Activated CD8-positive, alpha-beta memory T cell treated with anti-CD3 and anti-CD28 coated beads, Interleukin-2, amount 10 ng/mL, durations not matched to agents 7 days and 5 days (primary cell): ENCODE measurements at regions not wholly inside any gene's neighbourhood (a gene's known extent, or its start where the extent isn't known, plus 50 kb on each side); places are given as distances from the start of the nearest gene placed in this dataset.
"Not testable (repeated sequence)": the region's sequence is repeated elsewhere in the genome, so short reads cannot be mapped to it uniquely, and the experiment has no call there.

Experiments used
- ATAC-seq: fragments of 150-1000 bp; cut with Tn5 transposase; one replicate; pipeline ENCODE4 v1.10.0; 2021; ENCODE audit warnings: moderate library complexity
- CTCF ChIA-PET: fragments of 350-600 bp; sonication (Branson Sonifier 250); formaldehyde crosslinking; loops from one replicate; lab custom pipeline; 2021; ENCODE audit warnings: antibody characterized with exemption; lab: Charles Lee
- DNase-seq: peaks from one replicate; pipeline ENCODE4 v3.0.0-alpha.2; 2020
- H3K27ac Mint-ChIP-seq: one replicate; pipeline ENCODE4 v1.8.0; 2021; ENCODE audit warnings: mild to moderate bottlenecking, mixed read lengths
- H3K27me3 Mint-ChIP-seq: one replicate; pipeline ENCODE4 v1.8.0; 2021; ENCODE audit warnings: mixed read lengths
- H3K36me3 Mint-ChIP-seq: one replicate; pipeline ENCODE4 v1.8.0; 2021; ENCODE audit warnings: mild to moderate bottlenecking, mixed read lengths
- H3K4me1 Mint-ChIP-seq: one replicate; pipeline ENCODE4 v1.8.0; 2021; ENCODE audit warnings: mixed read lengths
- H3K4me3 Mint-ChIP-seq: one replicate; pipeline ENCODE4 v1.8.0; 2021; ENCODE audit warnings: mild to moderate bottlenecking, moderate library complexity, mixed read lengths
- H3K9me3 Mint-ChIP-seq: one replicate; pipeline ENCODE4 v1.8.0; 2022; ENCODE audit warnings: low read depth, mixed read lengths

DNA sequence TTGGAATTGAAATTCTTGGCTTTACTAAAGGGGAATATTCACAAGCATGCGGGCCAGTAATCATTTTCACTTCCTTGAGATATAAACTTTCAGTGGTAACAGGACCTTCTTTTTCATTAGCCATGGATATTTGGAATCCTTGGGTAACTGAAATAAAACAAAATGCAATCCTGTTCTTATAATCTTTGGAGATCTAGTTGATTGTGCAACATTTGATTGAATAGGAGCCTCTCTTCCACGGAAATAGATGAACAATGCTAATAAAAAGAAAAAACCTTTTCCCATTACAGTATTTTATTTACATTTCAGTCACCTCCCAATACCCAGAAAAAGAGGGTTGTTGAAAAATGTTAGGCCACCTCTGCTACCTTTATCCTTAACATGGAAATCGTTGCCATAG, 225.6 kb downstream of the MAP2K6 start:
- ATAC-seq: no peak
- DNase-seq: no peak
- H3K27ac Mint-ChIP-seq: no peak overlapping the region
- no peaks in the 10 kb centered on the region for H3K36me3 Mint-ChIP-seq
- CTCF ChIA-PET: no interaction called here
- no peaks in the 10 kb centered on the region for H3K9me3 Mint-ChIP-seq
- H3K4me1 Mint-ChIP-seq: no peaks in the 10 kb centered on the region
- H3K4me3 Mint-ChIP-seq: no peak overlapping the region
- peaks cover 3% of the 10 kb centered on the region for H3K27me3 Mint-ChIP-seq

DNA sequence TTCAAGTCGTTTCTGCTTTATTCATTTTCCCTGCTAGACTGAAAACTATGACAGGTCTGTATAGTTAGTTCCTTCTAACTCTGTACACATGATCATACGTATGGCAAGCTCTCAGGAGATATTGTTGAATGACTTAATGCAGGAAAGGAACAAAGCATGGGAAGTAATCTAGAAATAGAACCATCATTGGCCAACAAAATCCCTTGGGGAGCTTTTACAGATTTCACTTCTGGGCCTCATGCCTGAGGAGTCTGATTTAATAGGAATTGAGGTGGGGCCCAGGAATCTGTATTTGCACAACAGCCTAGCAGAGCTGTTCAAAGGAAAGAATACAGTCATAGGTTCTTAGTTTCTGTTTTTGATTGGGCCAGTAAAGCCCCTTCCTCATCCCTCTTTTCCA, 229.2 kb downstream of the MAP2K6 start:
- ATAC-seq: no peak
- H3K36me3 Mint-ChIP-seq: no peaks in the 10 kb centered on the region
- peaks cover 3% of the 10 kb centered on the region for H3K27me3 Mint-ChIP-seq
- no peak overlapping the region for H3K4me3 Mint-ChIP-seq
- H3K9me3 Mint-ChIP-seq: no peaks in the 10 kb centered on the region
- H3K4me1 Mint-ChIP-seq: no peaks in the 10 kb centered on the region
- no peak overlapping the region for H3K27ac Mint-ChIP-seq
- CTCF ChIA-PET: interaction anchor here (0.7 kb wide), 1 partner anchor 1147 kb away, joined by 3 read pairs; no protein-coding TSS in a partner anchor
- no peak for DNase-seq

DNA sequence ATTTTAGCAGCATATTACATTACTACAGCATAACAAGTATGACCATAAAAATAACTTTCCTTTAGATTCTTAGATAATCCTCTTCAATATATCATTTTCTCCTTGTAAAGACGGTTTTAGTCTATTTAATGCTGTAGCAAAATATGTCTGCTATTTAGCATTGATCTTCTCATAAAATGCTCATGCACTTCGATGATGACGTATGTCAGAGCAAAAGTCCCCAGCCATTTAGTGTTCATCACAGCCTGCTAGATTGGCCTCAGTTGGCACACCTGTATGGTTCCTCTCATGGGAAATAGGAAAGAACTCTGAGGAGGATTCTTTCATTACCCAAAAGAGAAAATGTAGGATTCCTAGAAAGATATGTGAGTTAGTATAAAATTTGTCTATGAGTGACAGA, 232.2 kb downstream of the MAP2K6 start:
- CTCF ChIA-PET: no interaction called here
- ATAC-seq: no peak
- Mint-ChIP-seq H3K9me3 (no peaks in the 10 kb centered on the region), H3K27me3 (no peaks in the 10 kb centered on the region), H3K4me1 (no peaks in the 10 kb centered on the region), H3K36me3 (no peaks in the 10 kb centered on the region), H3K27ac (no peak overlapping the region), H3K4me3 (no peak overlapping the region)
- DNase-seq: no peak

DNA sequence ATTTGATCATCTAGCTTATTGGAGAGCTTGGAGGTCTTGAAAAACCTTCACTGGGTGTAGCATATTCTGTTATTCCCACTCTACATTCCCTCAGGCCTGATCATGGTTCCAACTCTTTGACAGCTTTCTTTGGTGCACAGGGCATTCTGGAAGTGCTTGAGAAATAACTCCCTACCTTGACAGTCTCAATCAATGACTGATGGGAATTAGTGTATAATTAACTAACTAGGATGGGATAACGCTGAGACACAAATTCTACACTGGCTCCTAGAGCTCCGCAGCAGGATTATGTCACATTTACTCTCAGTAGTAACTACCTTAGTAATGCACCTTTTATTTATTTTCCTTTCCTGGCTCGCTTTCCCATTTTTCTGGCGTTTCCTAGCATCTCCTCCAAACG, 236.4 kb downstream of the MAP2K6 start:
- DNase-seq: no peak
- CTCF ChIA-PET: no interaction called here
- no peaks in the 10 kb centered on the region for H3K4me1 Mint-ChIP-seq
- H3K27me3 Mint-ChIP-seq: no peaks in the 10 kb centered on the region
- H3K4me3 Mint-ChIP-seq: no peak overlapping the region
- H3K27ac Mint-ChIP-seq: no peak overlapping the region
- H3K36me3 Mint-ChIP-seq: no peaks in the 10 kb centered on the region
- ATAC-seq: no peak
- H3K9me3 Mint-ChIP-seq: no peaks in the 10 kb centered on the region

DNA sequence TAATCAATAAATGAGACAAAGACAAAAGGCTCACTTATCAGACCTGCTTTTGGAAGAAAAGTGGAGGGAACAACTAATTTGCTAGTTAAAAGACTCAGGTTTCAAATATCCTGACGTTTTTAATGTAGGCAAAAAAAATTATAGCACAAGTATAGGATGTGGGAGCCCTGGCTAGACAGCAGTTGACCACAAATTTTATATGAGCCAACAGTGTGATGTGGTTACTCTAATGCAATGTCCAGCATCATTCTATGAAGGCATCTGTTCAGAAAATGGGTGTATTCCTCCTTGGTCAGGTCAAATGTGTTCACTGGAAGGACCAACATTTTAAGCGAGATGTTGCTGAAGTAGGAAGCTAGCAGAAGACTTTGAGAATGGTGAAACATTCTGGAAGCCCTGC, 237.4 kb downstream of the MAP2K6 start:
- no peak for DNase-seq
- no peaks in the 10 kb centered on the region for H3K27me3 Mint-ChIP-seq
- no peak overlapping the region for H3K4me3 Mint-ChIP-seq
- no peaks in the 10 kb centered on the region for H3K9me3 Mint-ChIP-seq
- ATAC-seq: no peak
- no peaks in the 10 kb centered on the region for H3K4me1 Mint-ChIP-seq
- no peaks in the 10 kb centered on the region for H3K36me3 Mint-ChIP-seq
- no peak overlapping the region for H3K27ac Mint-ChIP-seq
- CTCF ChIA-PET: no interaction called here

DNA sequence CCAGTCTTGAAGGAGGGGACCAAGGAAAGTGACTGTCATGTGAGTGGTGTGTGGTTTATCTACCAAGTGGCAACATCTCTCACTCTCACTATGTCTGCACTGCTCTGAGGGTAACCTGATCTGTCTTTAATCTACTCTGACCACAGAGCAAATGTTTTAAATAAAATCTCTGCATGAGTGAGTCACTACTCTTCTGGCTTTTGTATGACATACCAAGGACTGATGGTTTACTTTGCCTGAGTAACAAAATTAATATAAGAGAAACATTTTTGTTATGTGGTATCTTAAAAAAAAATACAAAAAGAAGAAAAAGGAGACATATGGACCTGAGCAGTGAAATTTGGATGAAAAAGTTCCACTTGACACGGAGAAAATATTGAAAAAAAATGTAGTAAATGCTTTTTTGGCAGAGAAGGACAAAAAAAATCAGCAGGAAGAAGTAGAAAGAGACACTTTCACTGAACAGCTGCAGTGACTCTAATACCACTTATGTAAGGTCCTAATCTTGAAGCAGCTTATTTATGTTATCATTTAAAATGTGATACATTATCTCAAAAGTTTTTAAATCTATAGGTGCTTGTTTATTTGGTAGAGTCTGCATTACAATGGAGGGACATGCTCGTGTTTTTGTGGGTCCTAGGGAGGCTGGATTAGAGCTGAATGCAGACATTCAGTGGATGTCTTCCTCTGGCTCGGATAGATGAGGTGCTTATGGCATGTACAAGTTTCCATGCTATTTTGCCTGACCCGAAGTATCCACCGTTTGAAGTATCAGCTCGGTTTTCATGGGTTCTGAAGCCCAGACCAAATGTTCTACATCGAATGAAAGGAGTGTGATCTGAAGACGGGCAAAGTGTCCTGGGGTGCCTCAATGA, 240.7 kb downstream of the MAP2K6 start:
- H3K27ac Mint-ChIP-seq: no peak overlapping the region
- H3K36me3 Mint-ChIP-seq: no peaks in the 10 kb centered on the region
- H3K9me3 Mint-ChIP-seq: no peaks in the 10 kb centered on the region
- no peak overlapping the region for H3K4me3 Mint-ChIP-seq
- ATAC-seq: no peak
- no peaks in the 10 kb centered on the region for H3K27me3 Mint-ChIP-seq
- DNase-seq: no peak
- CTCF ChIA-PET: no interaction called here
- H3K4me1 Mint-ChIP-seq: no peaks in the 10 kb centered on the region

- Mint-ChIP-seq H3K27me3 (no peaks in the 10 kb centered on the region), H3K4me1 (no peaks in the 10 kb centered on the region), H3K4me3 (no peak overlapping the region), H3K36me3 (no peaks in the 10 kb centered on the region), H3K27ac (no peak overlapping the region), H3K9me3 (no peaks in the 10 kb centered on the region)
- CTCF ChIA-PET: no interaction called here
- ATAC-seq: no peak
- no peak for DNase-seq
Measured at GRCh38 chr17:69655902-69656301, 241.4 kb downstream of the MAP2K6 start.

DNA sequence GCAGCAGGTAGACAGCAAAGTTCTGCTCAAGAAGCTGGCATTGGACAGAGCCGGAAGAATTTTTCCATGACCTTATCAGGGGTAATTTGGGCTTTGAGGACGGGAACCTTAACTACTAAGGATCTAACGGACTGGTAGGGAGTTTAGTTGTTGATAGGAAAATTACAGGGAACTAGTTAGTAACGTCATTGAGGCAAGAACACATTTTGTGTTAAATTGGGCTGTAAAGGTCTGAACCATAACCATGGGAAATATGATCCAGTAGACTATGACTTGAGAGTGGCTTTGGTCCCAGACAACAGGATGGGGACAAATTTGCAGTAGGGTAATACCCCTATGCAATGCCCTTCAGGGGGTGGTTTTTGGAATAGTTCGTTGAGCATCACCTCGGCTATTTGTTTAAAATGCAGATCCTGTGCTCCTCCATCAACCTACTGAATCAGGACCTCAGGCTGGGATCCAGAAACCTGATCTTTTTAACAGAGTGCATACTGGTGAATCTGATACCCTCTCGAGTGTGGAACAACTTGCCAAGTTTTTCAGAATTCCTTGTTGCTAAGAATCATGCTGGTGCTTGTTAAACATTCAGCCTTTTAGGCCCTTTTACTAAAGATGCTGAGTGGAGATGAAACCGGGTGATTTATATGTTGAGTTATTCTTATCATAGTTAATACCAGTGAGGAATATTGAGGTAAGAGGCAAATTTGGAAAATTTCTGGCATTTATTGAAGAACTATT, 255.1 kb downstream of the MAP2K6 start:
- CTCF ChIA-PET: no interaction called here
- H3K36me3 Mint-ChIP-seq: no peaks in the 10 kb centered on the region
- no peaks in the 10 kb centered on the region for H3K9me3 Mint-ChIP-seq
- no peaks in the 10 kb centered on the region for H3K4me1 Mint-ChIP-seq
- ATAC-seq: no peak
- H3K4me3 Mint-ChIP-seq: no peak overlapping the region
- no peaks in the 10 kb centered on the region for H3K27me3 Mint-ChIP-seq
- H3K27ac Mint-ChIP-seq: no peak overlapping the region
- DNase-seq: no peak

DNA sequence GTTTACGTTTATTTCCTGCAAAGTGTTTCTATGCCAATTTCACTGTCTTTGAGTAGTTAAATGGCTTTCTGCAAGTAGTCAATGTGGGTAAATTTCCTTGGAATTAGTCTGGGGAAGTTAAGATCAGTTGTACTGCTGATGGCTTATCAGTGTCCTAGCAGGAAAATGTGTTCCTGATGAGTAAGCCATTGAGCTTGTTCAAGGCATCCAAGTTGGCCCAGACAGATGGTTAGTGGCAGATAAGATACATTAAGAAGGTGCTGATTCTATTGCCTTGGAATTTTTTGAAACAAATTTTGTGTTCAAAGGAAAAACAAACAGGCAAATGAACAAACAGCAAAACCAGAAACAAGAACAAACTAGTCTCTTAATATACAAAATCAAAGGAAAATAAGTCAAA, 258.4 kb downstream of the MAP2K6 start:
- Mint-ChIP-seq H3K27me3 (no peaks in the 10 kb centered on the region), H3K27ac (no peak overlapping the region), H3K4me3 (no peak overlapping the region), H3K4me1 (no peaks in the 10 kb centered on the region), H3K9me3 (no peaks in the 10 kb centered on the region), H3K36me3 (no peaks in the 10 kb centered on the region)
- CTCF ChIA-PET: no interaction called here
- ATAC-seq: no peak
- no peak for DNase-seq

DNA sequence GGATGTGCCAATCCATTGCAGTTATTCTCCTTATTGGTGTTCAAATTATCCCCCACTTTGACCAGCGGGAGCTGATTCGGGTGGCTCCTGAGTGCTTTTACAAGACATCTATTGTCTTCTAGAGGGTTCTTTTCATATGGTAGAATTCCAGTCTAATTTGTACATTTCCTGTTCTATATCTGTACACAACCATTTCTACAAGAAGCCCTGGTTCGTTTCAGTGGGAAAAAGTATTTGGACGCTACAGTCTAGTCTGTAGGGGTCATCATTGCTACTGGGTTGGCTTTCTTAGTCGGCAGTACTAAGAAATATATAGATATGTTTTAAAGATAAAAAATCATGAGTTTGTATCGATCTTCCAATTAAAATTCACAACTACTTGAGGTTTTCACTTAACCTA, 262.6 kb downstream of the MAP2K6 start:
- ATAC-seq (no peak), DNase-seq (no peak)
- Mint-ChIP-seq H3K27ac (no peak overlapping the region), H3K9me3 (no peaks in the 10 kb centered on the region), H3K27me3 (no peaks in the 10 kb centered on the region), H3K36me3 (no peaks in the 10 kb centered on the region), H3K4me1 (no peaks in the 10 kb centered on the region), H3K4me3 (no peak overlapping the region)
- CTCF ChIA-PET: no interaction called here

DNA sequence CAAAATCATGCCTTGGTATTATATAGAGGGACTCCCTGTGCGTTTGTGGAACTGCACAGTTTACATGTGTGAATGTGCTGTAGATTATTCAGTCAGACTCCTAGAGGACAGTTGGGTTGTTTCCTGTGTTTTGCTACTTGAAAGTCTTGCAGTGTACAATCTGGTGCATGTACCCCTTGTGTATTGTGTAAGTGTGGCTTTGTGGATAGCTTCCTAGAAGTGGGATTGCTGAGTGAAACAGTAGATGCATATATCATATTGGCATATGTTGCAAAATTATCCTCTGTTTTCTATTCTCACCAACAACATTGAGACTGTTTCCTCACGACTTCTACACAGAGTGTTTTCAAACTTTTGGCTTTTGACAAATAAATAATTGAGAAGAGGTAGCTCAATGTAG, 263.7 kb downstream of the MAP2K6 start:
- no peaks in the 10 kb centered on the region for H3K36me3 Mint-ChIP-seq
- H3K27me3 Mint-ChIP-seq: no peaks in the 10 kb centered on the region
- H3K9me3 Mint-ChIP-seq: no peaks in the 10 kb centered on the region
- H3K4me1 Mint-ChIP-seq: no peaks in the 10 kb centered on the region
- DNase-seq (no peak), ATAC-seq (no peak)
- CTCF ChIA-PET: no interaction called here
- H3K27ac Mint-ChIP-seq: no peak overlapping the region
- no peak overlapping the region for H3K4me3 Mint-ChIP-seq

DNA sequence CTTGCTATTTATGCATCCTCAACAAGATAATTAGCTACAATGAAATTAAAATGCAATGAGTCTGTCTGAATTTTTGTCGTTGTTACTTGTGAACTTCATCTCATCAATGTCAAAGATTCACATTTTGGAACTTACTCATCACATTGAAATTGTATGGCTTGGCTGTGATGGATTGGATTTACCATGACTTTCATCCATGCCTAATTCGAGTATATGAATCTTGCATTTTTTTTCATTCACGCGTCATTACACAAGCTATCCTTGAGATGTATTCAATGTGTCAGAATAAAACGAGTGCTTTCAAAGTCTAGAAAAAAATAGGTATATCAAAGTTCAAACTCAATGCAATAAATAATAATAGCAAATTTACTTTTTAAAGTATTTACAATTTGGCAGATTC, 265.3 kb downstream of the MAP2K6 start:
- ATAC-seq (no peak), DNase-seq (no peak)
- no peaks in the 10 kb centered on the region for H3K27me3 Mint-ChIP-seq
- CTCF ChIA-PET: no interaction called here
- no peak overlapping the region for H3K4me3 Mint-ChIP-seq
- H3K36me3 Mint-ChIP-seq: no peaks in the 10 kb centered on the region
- H3K9me3 Mint-ChIP-seq: no peaks in the 10 kb centered on the region
- no peaks in the 10 kb centered on the region for H3K4me1 Mint-ChIP-seq
- H3K27ac Mint-ChIP-seq: no peak overlapping the region

DNA sequence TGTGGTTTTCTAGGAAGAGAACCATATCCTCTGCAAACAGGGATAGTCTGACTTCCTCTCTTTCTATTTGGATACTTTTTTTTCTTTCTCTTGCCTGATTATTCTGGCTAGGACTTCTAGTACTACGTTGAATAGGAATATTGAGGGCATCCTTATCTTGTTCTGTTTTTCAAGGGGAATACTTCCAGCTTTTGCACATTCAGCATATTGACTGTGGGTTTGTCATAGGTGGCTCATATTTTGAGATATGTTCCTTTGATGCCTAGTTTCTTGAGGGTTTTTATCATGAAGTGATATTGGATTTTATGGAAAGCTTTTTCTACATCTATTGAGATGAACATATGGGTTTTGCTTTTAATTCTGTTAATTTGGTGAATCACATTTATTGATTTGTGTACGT, 269.8 kb downstream of the MAP2K6 start:
- ATAC-seq: no peak
- DNase-seq: no peak

DNA sequence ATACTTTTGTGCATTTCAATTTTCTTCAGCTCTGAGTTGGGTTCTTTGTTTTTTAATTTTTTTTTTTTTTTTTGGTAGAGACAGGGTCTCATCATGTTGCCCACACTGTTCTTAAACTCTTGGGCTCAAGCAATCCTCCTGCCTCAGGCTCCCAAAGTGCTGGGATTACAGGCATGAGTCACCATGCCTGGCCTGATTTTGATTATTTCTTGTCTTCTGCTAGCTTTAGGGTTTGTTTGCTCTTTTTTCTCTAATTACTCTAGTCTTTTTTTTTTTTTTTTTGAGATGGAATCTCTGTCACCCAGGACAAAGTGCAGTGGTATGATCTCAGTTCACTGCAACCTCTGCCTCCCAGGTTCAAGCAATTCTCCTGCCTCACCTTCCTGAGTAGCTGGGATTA, 270.7 kb downstream of the MAP2K6 start:
- H3K4me3 Mint-ChIP-seq, H3K36me3 Mint-ChIP-seq, DNase-seq, ATAC-seq, CTCF ChIA-PET, H3K4me1 Mint-ChIP-seq, H3K27ac Mint-ChIP-seq, H3K27me3 Mint-ChIP-seq, H3K9me3 Mint-ChIP-seq: not testable (repeated sequence)

More for the DNA sequence above, 269.8 kb downstream of the MAP2K6 start:
- H3K27me3 Mint-ChIP-seq: no peaks in the 10 kb centered on the region
- H3K27ac Mint-ChIP-seq: no peak overlapping the region
- CTCF ChIA-PET: no interaction called here
- H3K4me1 Mint-ChIP-seq: no peaks in the 10 kb centered on the region
- no peaks in the 10 kb centered on the region for H3K9me3 Mint-ChIP-seq
- H3K36me3 Mint-ChIP-seq: no peaks in the 10 kb centered on the region
- no peak overlapping the region for H3K4me3 Mint-ChIP-seq
